Esophagus squamous epithelium (tissue), 4 donors: ENCODE measurements at regions not wholly inside any gene's neighbourhood (a gene's known extent, or its start where the extent isn't known, plus 50 kb on each side); places are given as distances from the start of the nearest gene placed in this dataset.

Experiments
- CTCF ChIP-seq, 6 experiments: fragments of 450-650 bp in 4 of 6; fragments of 200-600 bp in 2 of 6; sonication (generic) in 2 of 6; IDR thresholded peaks; one replicate each; pipeline ENCODE4 v1.5.1; 2016 to 2019; ENCODE audit warnings: antibody characterized with exemption in 6 of 6, mild to moderate bottlenecking in 4 of 6, moderate library complexity in 4 of 6
- POLR2A ChIP-seq, 4 donors: fragments of 450-650 bp; IDR thresholded peaks; one replicate each; pipeline ENCODE4 v1.6.1; 2017; ENCODE audit warnings: antibody characterized with exemption in 4 of 4, mild to moderate bottlenecking in 4 of 4, moderate library complexity in 3 of 4

- no peak for TF ChIP-seq CTCF (IDR thresholded peaks at IDR 0.05)
- TF ChIP-seq POLR2A (IDR thresholded peaks at IDR 0.05) = no peak
Observed at GRCh38 chr4:136680271-136680670, 852.0 kb downstream of the PCDH18 start.
